SK-N-SH (cell line): ENCODE measurements at regions not wholly inside any gene's neighbourhood (a gene's known extent, or its start where the extent isn't known, plus 50 kb on each side); places are given as distances from the start of the nearest gene placed in this dataset.

Experiments
- CTCF ChIA-PET: fragments of 300-600, 350-600 bp; formaldehyde crosslinking; extraction: SDS; loops from one replicate; lab custom pipeline; 2021; lab: Yijun Ruan, JAX
- POLR2A ChIA-PET: fragments of 350-600 bp; sonication (Branson Sonifier 250); formaldehyde crosslinking; extraction: SDS; loops from one replicate; lab custom pipeline; 2020; ENCODE audit warnings: antibody characterized with exemption, inconsistent platforms; lab: Yijun Ruan, JAX
- DNase-seq: peaks from one replicate; pipeline ENCODE4 v3.0.0; 2012
- H2AFZ ChIP-seq: fragments of 200-600 bp; sonication (generic); 2 replicates; pipeline ENCODE4 v1.8.1; 2016; ENCODE audit warnings: antibody characterized with exemption, mild to moderate bottlenecking, low read depth
- H3F3A ChIP-seq: fragments of 200-600 bp; sonication (generic); replicated peaks from 2 replicates; pipeline ENCODE3; 2016; ENCODE audit warnings: antibody characterized with exemption, mild to moderate bottlenecking; ENCODE audit not compliant: insufficient read depth
- H3K27ac ChIP-seq, 2 experiments: fragments of 200-500 bp in 1 of 2; fragments of 200-600 bp in 1 of 2; sonication (Bioruptor generic) in 1 of 2; sonication (generic), shearing (Covaris generic) in 1 of 2; 2 replicates each; pipeline versions ENCODE4 v1.5.1 to v1.6.1; 2014 to 2016; ENCODE audit warnings: low read depth in 2 of 2, inconsistent platforms in 1 of 2, low read length in 1 of 2, mild to moderate bottlenecking in 1 of 2, mixed read lengths in 1 of 2
- H3K27me3 ChIP-seq: fragments of 200-600 bp; sonication (generic), shearing (Covaris generic); 2 replicates; pipeline ENCODE4 v1.6.1; 2016; ENCODE audit warnings: mixed run types; ENCODE audit not compliant: insufficient read depth
- H3K36me3 ChIP-seq, 2 experiments: fragments of 200-500 bp in 1 of 2; fragments of 200-600 bp in 1 of 2; sonication (Bioruptor generic) in 1 of 2; sonication (generic) in 1 of 2; replicated peaks in 1 of 2; 2 replicates each; pipeline versions ENCODE3 to v1.5.1; 2014 to 2016; ENCODE audit warnings: low read length in 1 of 2, mild to moderate bottlenecking in 1 of 2; ENCODE audit not compliant: insufficient read depth in 2 of 2, control insufficient read depth in 1 of 2
- H3K4me1 ChIP-seq, 2 experiments: fragments of 200-500 bp in 1 of 2; fragments of 200-600 bp in 1 of 2; sonication (Bioruptor generic) in 1 of 2; sonication (generic), shearing (Covaris generic) in 1 of 2; 2 replicates each; pipeline versions ENCODE4 v1.5.1 to v1.6.1; 2014 to 2016; ENCODE audit warnings: low read depth in 1 of 2, low read length in 1 of 2, mixed run types in 1 of 2; ENCODE audit not compliant: insufficient read depth in 2 of 2, control insufficient read depth in 1 of 2
- H3K4me2 ChIP-seq: fragments of 200-600 bp; sonication (generic), shearing (Covaris generic); 2 replicates; pipeline ENCODE4 v1.6.1; 2017; ENCODE audit warnings: mixed run types
- H3K4me3 ChIP-seq, 2 experiments: fragments of 200-500 bp in 1 of 2; fragments of 200-600 bp in 1 of 2; sonication (Bioruptor generic) in 1 of 2; sonication (generic), shearing (Covaris generic) in 1 of 2; 2 replicates each; pipeline versions ENCODE4 v1.5.1 to v1.8.1; 2014 to 2016; ENCODE audit warnings: low read depth in 2 of 2, inconsistent platforms in 1 of 2, low read length in 1 of 2, mild to moderate bottlenecking in 1 of 2, mixed read lengths in 1 of 2, moderate library complexity in 1 of 2
- H3K79me2 ChIP-seq: fragments of 200-600 bp; sonication (generic); 2 replicates; pipeline ENCODE4 v1.8.1; 2017; ENCODE audit warnings: mild to moderate bottlenecking; ENCODE audit not compliant: insufficient read depth
- H3K9ac ChIP-seq: fragments of 200-600 bp; sonication (generic); 2 replicates; pipeline ENCODE4 v1.6.1; 2017; ENCODE audit warnings: mixed run types
- H3K9me2 ChIP-seq: fragments of 200-600 bp; sonication (generic); 2 replicates; pipeline ENCODE4 v1.6.1; 2017; ENCODE audit warnings: mixed run types
- H3K9me3 ChIP-seq: fragments of 200-600 bp; sonication (generic); 2 replicates; pipeline ENCODE4 v1.6.1; 2017; ENCODE audit warnings: mixed run types, mild to moderate bottlenecking, moderate library complexity
- H4K20me1 ChIP-seq: fragments of 200-600 bp; sonication (generic); 2 replicates; pipeline ENCODE4 v1.6.1; 2017; ENCODE audit warnings: mild to moderate bottlenecking, mixed run types; ENCODE audit not compliant: insufficient read depth
- CHD2 ChIP-seq: fragments of 150-350 bp; IDR thresholded peaks from 2 replicates; pipeline ENCODE4 v1.6.1; 2018; ENCODE audit warnings: low read length; ENCODE audit not compliant: partially characterized antibody
- ELF1 ChIP-seq: IDR thresholded peaks from 2 replicates; pipeline ENCODE4 v1.4.0; 2012
- EP300 ChIP-seq, 2 experiments: IDR thresholded peaks; 2 replicates each; pipeline versions ENCODE4 v1.4.0 to v1.6.1; 2012; ENCODE audit warnings: borderline replicate concordance in 1 of 2, low read depth in 1 of 2, low read length in 1 of 2
- EZH2phosphoT487 ChIP-seq: fragments of 200-600 bp; sonication (generic); IDR thresholded peaks from 2 replicates; pipeline ENCODE4 v1.6.1; 2017; ENCODE audit warnings: low read depth, mixed run types, mild to moderate bottlenecking, antibody characterized with exemption, moderate library complexity, borderline replicate concordance
- FOXJ3 ChIP-seq: sonication (generic); formaldehyde crosslinking; IDR thresholded peaks from 2 replicates; pipeline ENCODE4 v1.5.1; 2020; ENCODE audit warnings: mild to moderate bottlenecking, missing genetic modification reagents
- FOXM1 ChIP-seq: IDR thresholded peaks from 2 replicates; pipeline ENCODE4 v1.4.0; 2012; ENCODE audit warnings: low read depth, mild to moderate bottlenecking
- GABPA ChIP-seq: IDR thresholded peaks from 2 replicates; pipeline ENCODE4 v1.4.0; 2012; ENCODE audit warnings: low read depth, mild to moderate bottlenecking
- MEF2A ChIP-seq: IDR thresholded peaks from 2 replicates; pipeline ENCODE4 v1.4.0; 2012; ENCODE audit warnings: low read depth, borderline replicate concordance
- MXI1 ChIP-seq: IDR thresholded peaks from 2 replicates; pipeline ENCODE4 v1.6.1; 2012; ENCODE audit warnings: mild to moderate bottlenecking, low read depth, low read length, improper control_type of control experiment
- NFIC ChIP-seq: IDR thresholded peaks from 2 replicates; pipeline ENCODE4 v1.4.0; 2012; ENCODE audit warnings: borderline replicate concordance
- NRF1 ChIP-seq: IDR thresholded peaks from 2 replicates; pipeline ENCODE4 v1.6.1; 2012; ENCODE audit warnings: low read depth, mild to moderate bottlenecking, low read length
- PBX3 ChIP-seq: IDR thresholded peaks from 2 replicates; pipeline ENCODE4; 2012
- POLR2AphosphoS5 ChIP-seq: IDR thresholded peaks from 2 replicates; pipeline ENCODE4 v1.6.1; 2012; ENCODE audit warnings: low read depth, low read length
- RCOR1 ChIP-seq: fragments of 150-350 bp; IDR thresholded peaks from 2 replicates; pipeline ENCODE4 v1.6.1; 2017; ENCODE audit warnings: antibody characterized with exemption, low read length
- SMC3 ChIP-seq: IDR thresholded peaks from 2 replicates; pipeline ENCODE4 v1.6.1; 2012; ENCODE audit warnings: low read depth, low read length, improper control_type of control experiment
- TAF1 ChIP-seq: IDR thresholded peaks from 2 replicates; pipeline ENCODE4 v1.6.1; 2012; ENCODE audit warnings: low read depth, mild to moderate bottlenecking, low read length, moderate library complexity, borderline replicate concordance
- TEAD4 ChIP-seq: IDR thresholded peaks from 2 replicates; pipeline ENCODE4 v1.4.0; 2012; ENCODE audit warnings: mild to moderate bottlenecking, borderline replicate concordance; ENCODE audit not compliant: insufficient read depth
- USF1 ChIP-seq: IDR thresholded peaks from 2 replicates; pipeline ENCODE4 v1.4.0; 2012; ENCODE audit warnings: low read depth, borderline replicate concordance
- YY1 ChIP-seq: IDR thresholded peaks from 2 replicates; pipeline ENCODE4 v1.4.0; 2012; ENCODE audit warnings: low read depth, mild to moderate bottlenecking
- WGBS: methylation state at CpG from one replicate; pipeline ENCODE4 v1.1.6; 2017; ENCODE audit warnings: low lambda C conversion rate; 5-methylcytosine and 5-hydroxymethylcytosine counted together

GRCh38 chr12:91998316-91998715, 147.3 kb downstream of the BTG1 start:
- Histone ChIP-seq H3K27ac (no peak overlapping the region), H3K9me3 (no peaks in the 10 kb centered on the region), H3K4me1 (peaks cover 8 to 15% of the 10 kb centered on the region in 2 experiments; a peak in 2 of 4 replicates), H2AFZ (no peak overlapping the region), H3K79me2 (no peaks in the 10 kb centered on the region), H3K36me3 (peaks cover 0 to 8% of the 10 kb centered on the region in 2 experiments), H4K20me1 (no peaks in the 10 kb centered on the region), H3K4me3 (no peak overlapping the region), H3K27me3 (no peaks in the 10 kb centered on the region), H3K9ac (no peak overlapping the region), H3K9me2 (no peaks in the 10 kb centered on the region), H3K4me2 (no peak overlapping the region), H3F3A (peaks cover 3% of the 10 kb centered on the region)
- TF ChIP-seq RCOR1, result no peak
- TF ChIP-seq PBX3, result no peak
- TF ChIP-seq CHD2, result no peak
- no peak for TF ChIP-seq EZH2phosphoT487
- no peak for TF ChIP-seq NFIC
- no peak for TF ChIP-seq POLR2AphosphoS5
- no peak for TF ChIP-seq YY1
- TF ChIP-seq GABPA, result no peak
- TF ChIP-seq EP300 (IDR thresholded peaks at IDR 0.05; ENCODE audit: borderline replicate concordance in 1 of 2, low read depth in 1 of 2, low read length in 1 of 2), result no peak
- no peak for TF ChIP-seq MXI1
- no peak for TF ChIP-seq FOXJ3
- TF ChIP-seq FOXM1, result no peak
- no peak for TF ChIP-seq NRF1
- no peak for TF ChIP-seq ELF1
- TF ChIP-seq TAF1, result no peak
- no peak for TF ChIP-seq MEF2A
- no peak for TF ChIP-seq SMC3
- TF ChIP-seq TEAD4, result no peak
- TF ChIP-seq USF1, result no peak
- ChIA-PET CTCF (no interaction called here), POLR2A (no interaction called here)
- DNase-seq, result no peak
- 77% methylated on average over 2 of the region's 2 CpGs for WGBS
